ENCODE measurements at regions not wholly inside any gene's neighbourhood (a gene's known extent, or its start where the extent isn't known, plus 50 kb on each side); places are given as distances from the start of the nearest gene placed in this dataset.

DNA sequence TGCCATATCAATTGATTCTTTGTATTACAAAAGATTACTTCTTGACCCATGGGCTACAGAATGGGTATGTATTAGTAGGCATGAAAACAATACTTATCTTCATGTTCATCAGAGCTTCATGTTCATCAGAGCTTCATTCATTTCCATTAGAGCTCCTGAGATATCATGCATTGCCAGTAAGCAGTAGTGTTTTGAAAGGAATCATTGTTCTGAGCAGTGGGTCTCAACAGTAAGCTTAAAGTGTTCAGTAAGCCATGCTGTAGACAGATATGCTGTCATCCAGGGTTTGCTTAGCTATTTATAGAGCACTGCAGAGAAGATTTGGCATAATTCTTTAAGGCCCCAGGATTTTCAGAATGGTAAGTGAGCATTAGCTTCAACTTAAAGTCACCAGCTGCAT lies 596.1 kb downstream of the ZNF385D start:
- H3K27me3 ChIP-seq (ENCODE audit: insufficient read depth, low read length): no peaks in the 10 kb centered on the region
- no peak overlapping the region for H3K27ac ChIP-seq (ENCODE audit: low read depth, low read length)
- no peaks in the 10 kb centered on the region for H3K36me3 ChIP-seq (ENCODE audit: control insufficient read depth in 1 of 2, insufficient read depth in 2 of 2, low read length in 2 of 2)
- RAD21 ChIA-PET (ENCODE audit: low non-redundant PET in 1 of 2, low total read pairs in 2 of 2, uncharacterized antibody in 2 of 2, unreplicated experiment in 2 of 2): no interaction called here
- DNase-seq (ENCODE audit: low read depth, low spot score) (no peak), ATAC-seq (no peak)
- POLR2A ChIA-PET: no interaction called here
- intact Hi-C loops (cut with micrococcal nuclease): no loop called here
- no peaks in the 10 kb centered on the region for H4K20me1 ChIP-seq (ENCODE audit: insufficient read depth)
- H3K9me3 ChIP-seq (ENCODE audit: control insufficient read depth in 1 of 2, insufficient read depth in 1 of 2, low read depth in 1 of 2, low read length in 2 of 2): peaks cover 5 to 31% of the 10 kb centered on the region in 2 experiments; a peak in 2 of 4 replicates
- no peak overlapping the region for H3K4me3 ChIP-seq (replicated peaks in 1 of 2; ENCODE audit: low read depth in 1 of 2, low read length in 2 of 2)
- H3K9ac ChIP-seq (ENCODE audit: low read length): no peak overlapping the region
- H3K4me2 ChIP-seq (ENCODE audit: low read length): no peak overlapping the region
- no TSS peak for BruUV-seq (replicated peaks)
- H3K4me1 ChIP-seq (ENCODE audit: control insufficient read depth in 1 of 2, insufficient read depth in 2 of 2, low read length in 2 of 2): no peaks in the 10 kb centered on the region
- H3K79me2 ChIP-seq (ENCODE audit: insufficient read depth, low read length): no peaks in the 10 kb centered on the region
- no peak overlapping the region for H2AFZ ChIP-seq (ENCODE audit: low read depth, low read length, poor library complexity, severe bottlenecking)
- H3K9me2 ChIP-seq (ENCODE audit: insufficient read depth): no peaks in the 10 kb centered on the region
- CTCF ChIA-PET: no interaction called here
- TF ChIP-seq REST (IDR thresholded peaks at IDR 0.05; ENCODE audit: low read depth) (no peak), ZBTB33 (IDR thresholded peaks at IDR 0.05; ENCODE audit: extremely low read depth, insufficient replicate concordance, low read length) (no peak), SIN3A (IDR thresholded peaks at IDR 0.05; ENCODE audit: low read depth) (no peak), CBX3 (IDR thresholded peaks at IDR 0.05; ENCODE audit: low read depth) (no peak), CEBPB (IDR thresholded peaks at IDR 0.05; ENCODE audit: low read depth) (no peak), SP1 (IDR thresholded peaks at IDR 0.05; ENCODE audit: low read depth) (no peak), FOSL1 (IDR thresholded peaks at IDR 0.05; ENCODE audit: low read depth) (no peak), ATF3 (IDR thresholded peaks at IDR 0.05) (no peak)

All from HCT116 (cell line).